ENCODE measurements at regions not wholly inside any gene's neighbourhood (a gene's known extent, or its start where the extent isn't known, plus 50 kb on each side); places are given as distances from the start of the nearest gene placed in this dataset.

GRCh38 chr12:123078120-123078465 lies 72.8 kb downstream of the PITPNM2 start:
- DNase-seq (ENCODE audit: low spot score) (no peak), FAIRE-seq (no peak)

- FAIRE-seq (no peak), DNase-seq (ENCODE audit: low spot score) (no peak)
Observed at GRCh38 chr12:123077298-123078119, 73.4 kb downstream of the PITPNM2 start.

GRCh38 chr12:123076604-123077297 lies 74.1 kb downstream of the PITPNM2 start:
- no peak for DNase-seq (ENCODE audit: low spot score)
- no peak for FAIRE-seq

- no peak for FAIRE-seq
- DNase-seq (ENCODE audit: low spot score): no peak
Observed at GRCh38 chr12:123075646-123076171, 75.2 kb downstream of the PITPNM2 start.

- no peak for FAIRE-seq
- DNase-seq (ENCODE audit: low spot score): no peak
Observed at GRCh38 chr12:123075087-123075645, 75.7 kb downstream of the PITPNM2 start.

GRCh38 chr12:123073962-123074801 lies 76.7 kb downstream of the PITPNM2 start:
- DNase-seq (ENCODE audit: low spot score): no peak
- peak; percentile 91 for FAIRE-seq

- DNase-seq (ENCODE audit: low spot score): no peak
- FAIRE-seq: no peak
Observed at GRCh38 chr12:123073292-123073691, 77.6 kb downstream of the PITPNM2 start.

- DNase-seq (ENCODE audit: low spot score): no peak
- no peak for FAIRE-seq
Observed at GRCh38 chr12:123071857-123072256, 79.0 kb downstream of the PITPNM2 start.

- FAIRE-seq: no peak
Observed at GRCh38 chr12:123071099-123071800, 79.6 kb downstream of the PITPNM2 start.

GRCh38 chr12:123070267-123071081 lies 80.4 kb downstream of the PITPNM2 start:
- FAIRE-seq (no peak), DNase-seq (ENCODE audit: low spot score) (no peak)

More at GRCh38 chr12:123071099-123071800, 79.6 kb downstream of the PITPNM2 start:
- no peak for DNase-seq (ENCODE audit: low spot score)

- no peak for FAIRE-seq
- no peak for DNase-seq (ENCODE audit: low spot score)
Observed at GRCh38 chr12:123069436-123070266, 81.2 kb downstream of the PITPNM2 start.

- DNase-seq (ENCODE audit: low spot score) (no peak), FAIRE-seq (no peak)
Observed at GRCh38 chr12:123067654-123068053, 83.2 kb downstream of the PITPNM2 start.

GRCh38 chr12:123066384-123066710 lies 84.5 kb downstream of the PITPNM2 start:
- FAIRE-seq (no peak), DNase-seq (ENCODE audit: low spot score) (no peak)

- no peak for FAIRE-seq
- no peak for DNase-seq (ENCODE audit: low spot score)
Observed at GRCh38 chr12:123065676-123066383, 85.1 kb downstream of the PITPNM2 start.

GRCh38 chr12:123064885-123065619 lies 84.6 kb downstream of the ARL6IP4 start:
- DNase-seq (ENCODE audit: low spot score) (no peak), FAIRE-seq (no peak)

GRCh38 chr12:123064366-123064765 lies 83.9 kb downstream of the ARL6IP4 start:
- no peak for DNase-seq (ENCODE audit: low spot score)
- no peak for FAIRE-seq

- DNase-seq (ENCODE audit: low spot score) (no peak), FAIRE-seq (no peak)
Observed at GRCh38 chr12:123063535-123063934, 83.1 kb downstream of the ARL6IP4 start.
